GM19467 (cell line): ENCODE measurements at regions not wholly inside any gene's neighbourhood (a gene's known extent, or its start where the extent isn't known, plus 50 kb on each side); places are given as distances from the start of the nearest gene placed in this dataset.

Experiments used
- ATAC-seq: cut with Tn5 transposase; IDR thresholded peaks from one replicate; pipeline ENCODE4 v1.9.1; 2021; ENCODE audit warnings: mild to moderate bottlenecking, moderate library complexity; ENCODE audit not compliant: unreplicated experiment

DNA sequence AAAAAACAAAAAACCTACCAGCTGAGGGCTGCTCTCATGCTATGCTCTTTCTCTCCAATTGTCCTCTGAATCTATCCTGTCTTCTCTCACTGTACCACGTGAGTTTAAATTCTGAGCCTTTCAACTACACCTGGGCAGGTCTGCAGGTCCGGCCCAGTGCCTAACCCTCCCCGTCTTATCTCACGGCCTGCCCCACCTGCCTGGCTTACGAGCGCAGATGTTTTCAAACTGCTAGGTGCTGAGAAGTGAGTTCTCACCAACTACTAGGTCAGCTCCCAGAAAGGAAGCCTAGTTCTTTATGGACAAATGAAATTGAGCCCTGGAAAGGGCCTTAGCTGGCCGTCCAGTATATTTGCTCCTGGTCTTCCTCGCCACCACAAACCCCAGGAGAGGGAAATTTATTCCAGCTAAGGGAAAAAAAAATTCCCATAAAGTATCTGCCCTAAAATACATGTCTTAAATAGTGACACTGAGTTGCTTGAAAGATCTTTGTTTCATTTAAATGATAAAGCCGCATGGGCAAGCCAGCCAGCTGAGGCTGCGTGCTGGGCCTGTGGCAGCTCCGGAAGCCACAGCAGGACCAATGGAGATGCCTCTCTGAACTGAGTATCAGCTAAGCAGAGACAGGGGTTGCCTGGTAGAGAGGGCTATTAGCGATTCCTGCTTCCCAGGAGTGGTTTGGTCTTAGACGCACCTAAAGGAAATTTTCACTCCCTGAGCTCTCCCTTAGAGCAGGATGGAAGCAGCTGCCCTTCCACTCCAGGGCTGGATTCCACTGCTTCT, 92.5 kb upstream of the NCK2 start:
- ATAC-seq, result no peak

DNA sequence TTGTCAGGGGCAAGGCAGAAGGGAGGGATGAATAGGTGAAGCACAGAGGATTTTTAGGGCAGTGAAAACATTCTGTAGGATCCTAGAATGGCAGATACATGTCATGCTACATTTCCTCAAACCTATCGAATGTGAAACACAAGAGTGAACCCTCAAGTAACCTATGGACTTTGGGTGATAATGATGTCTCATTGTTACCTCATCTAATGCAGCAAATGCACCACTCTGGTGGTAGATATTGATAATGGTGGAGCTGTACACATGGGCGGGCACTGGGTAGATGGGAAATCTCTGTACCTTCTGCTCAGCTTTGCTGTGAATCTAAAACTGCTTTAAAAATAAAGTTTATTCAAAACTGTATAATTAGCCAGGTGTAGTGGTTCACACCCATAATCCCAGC, 95.2 kb upstream of the NCK2 start:
- no peak for ATAC-seq

DNA sequence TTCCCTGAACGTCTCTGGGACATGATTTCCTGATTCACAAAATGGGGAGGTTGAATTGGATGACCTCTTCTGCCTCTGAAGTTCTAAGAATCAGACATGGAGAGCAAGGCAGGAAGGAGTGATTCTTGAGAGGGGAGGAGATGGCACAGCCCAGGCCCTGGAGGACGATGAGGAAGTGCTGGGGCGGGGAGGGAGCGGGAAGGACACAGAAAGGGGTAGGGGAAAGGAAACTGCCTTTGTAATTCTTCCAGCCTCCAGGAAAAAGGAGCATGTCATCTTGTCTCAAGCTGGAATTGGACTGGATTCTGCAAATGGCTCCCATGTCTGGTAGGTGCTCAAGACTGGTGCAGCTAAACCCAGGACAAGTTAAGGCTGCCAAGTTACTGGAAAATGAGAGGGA, 97.0 kb upstream of the NCK2 start:
- no peak for ATAC-seq

GRCh38 chr2:105646774-105647076, 98.0 kb upstream of the NCK2 start:
- no peak for ATAC-seq

DNA sequence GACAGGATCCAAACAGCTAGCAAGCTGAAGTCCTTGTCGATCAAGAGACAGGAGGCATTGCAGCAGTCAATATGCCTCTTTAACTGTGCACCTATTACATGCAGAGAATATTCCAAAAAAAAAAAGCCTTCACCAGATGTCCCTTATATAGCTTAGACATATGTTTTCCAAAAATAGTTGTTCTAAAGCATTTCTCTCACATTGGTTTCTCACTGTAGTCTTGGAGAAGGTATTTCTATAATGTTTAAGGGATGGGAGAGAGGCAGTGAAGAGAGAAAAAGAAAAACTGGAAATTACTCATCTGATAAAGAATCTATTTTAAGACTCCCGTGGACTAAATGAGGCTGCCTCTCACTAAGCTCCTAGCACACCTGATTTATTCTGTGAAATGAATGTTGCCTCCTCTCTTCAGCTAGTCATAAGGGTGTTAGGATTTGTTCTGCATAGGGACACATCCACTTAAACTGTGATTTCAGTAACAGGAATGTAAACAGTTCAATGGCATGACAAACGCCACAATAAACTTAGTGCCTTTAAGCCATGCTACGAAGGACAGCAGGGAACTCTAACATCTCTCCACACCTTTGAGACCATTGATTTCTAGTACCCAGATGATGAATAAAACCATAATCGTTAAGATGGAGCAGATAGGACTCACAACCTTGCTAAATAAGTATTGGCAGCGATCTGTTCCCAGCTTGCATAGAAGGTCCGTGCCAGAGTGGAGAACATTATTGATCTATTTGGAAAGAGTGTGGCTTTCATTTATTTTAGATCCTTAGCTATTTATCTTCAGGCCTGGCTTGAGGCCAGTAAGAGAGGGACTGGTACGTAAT, 98.6 kb upstream of the NCK2 start:
- no peak for ATAC-seq

DNA sequence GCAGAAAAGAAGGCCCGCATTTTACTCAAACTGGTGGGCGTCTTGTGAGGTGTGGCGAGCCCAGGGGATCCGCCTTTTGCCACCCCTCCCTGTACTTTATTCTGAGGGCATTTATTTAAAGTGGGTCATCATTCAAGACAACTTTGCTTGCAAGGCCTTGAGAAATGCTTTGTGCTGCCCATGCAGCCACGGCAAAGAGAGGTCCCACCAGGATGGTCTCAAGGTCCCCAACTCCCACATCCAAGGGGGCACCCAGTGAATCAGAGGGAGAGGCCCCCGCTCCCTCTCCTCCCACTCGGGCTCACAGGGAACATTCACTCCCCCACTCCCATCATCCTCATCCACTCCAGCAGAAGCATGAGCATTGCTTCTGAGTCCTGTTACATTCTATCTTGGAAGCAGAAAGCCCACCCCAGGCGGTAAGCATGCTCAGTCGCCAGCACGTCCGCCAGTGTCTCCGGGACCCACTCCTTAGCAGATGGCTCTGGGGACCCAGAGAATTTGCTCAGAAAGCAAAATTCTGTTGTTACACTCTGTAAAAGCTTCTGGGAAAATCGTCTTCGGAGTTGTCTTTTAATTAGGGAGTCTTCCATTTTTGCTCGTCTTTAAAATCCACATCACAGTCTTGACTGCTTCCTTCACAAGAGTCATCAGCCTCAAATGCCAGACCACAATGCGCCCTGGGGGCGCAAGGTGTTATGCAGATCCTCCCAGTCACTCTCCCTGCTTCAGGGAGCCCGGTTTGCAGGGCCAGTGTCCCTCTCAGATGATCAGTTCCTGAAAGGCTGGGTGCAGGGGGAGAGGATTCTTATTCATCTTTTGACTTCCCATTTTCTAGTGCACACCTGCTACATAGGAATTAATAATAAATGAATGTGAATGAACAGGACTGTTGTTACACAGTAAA, 99.4 kb upstream of the NCK2 start:
- ATAC-seq, result no peak

DNA sequence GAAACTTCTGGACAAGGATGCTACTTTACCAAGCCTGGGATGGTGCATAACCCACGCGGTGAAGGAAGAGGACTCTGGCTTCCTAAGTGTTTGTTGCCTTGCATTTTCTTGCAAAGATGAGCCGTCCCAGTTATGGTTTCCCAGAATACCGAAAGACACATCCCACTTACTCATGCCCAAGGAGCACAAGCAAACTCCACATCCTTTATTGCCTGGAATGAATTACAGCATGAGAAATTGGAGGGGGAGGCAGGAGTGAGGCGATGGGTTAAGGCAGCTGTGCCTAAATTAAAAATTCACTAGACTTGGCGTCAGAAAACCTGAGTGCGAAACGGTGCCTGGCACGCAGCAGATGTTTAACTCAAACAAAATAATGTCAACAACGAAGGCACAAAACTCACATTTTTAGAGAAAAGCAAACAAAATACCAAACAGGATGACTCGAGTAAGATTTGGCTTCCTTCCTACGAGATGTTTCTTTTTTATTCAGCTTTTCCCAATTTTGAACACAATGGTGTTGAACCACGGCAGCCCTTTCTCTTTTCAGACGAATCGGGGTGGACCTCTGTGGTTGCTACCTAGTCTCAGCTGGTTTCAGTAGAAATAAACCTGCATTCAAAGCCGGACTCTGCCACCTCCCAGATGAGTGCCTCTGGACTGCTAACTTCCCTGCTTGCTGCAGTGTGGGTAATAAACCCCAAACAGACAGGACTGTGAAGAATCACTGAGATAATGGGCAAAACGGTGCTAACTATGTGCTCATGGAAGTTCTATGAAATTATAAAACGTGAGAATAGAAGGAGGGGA, 100.3 kb upstream of the NCK2 start:
- no peak for ATAC-seq

- ATAC-seq, result no peak
Measured at GRCh38 chr2:105643405-105644173, 101.1 kb upstream of the NCK2 start.

DNA sequence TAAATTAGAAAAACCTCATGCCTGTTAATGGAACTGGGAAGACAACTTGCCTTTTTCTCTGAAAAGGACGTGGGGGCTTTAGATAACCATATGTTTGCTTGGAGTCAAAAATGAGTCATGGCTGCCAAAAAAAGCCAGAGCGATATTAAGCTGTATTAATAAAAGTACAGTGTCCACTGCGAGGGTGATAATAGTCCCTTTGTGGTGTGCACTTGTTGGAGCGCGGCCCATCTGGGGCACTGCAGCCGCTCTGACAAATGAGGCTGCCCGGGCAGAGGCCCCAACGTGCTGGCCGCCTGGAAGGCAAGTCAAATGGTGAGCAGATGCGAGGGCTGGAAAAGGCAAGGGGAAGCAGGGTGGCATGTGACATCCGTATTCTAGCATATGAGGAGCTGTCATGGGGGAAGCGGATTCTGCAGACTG, 103.3 kb upstream of the NCK2 start:
- ATAC-seq, result no peak

GRCh38 chr2:105640246-105640645, 104.5 kb upstream of the NCK2 start:
- ATAC-seq, result no peak

GRCh38 chr2:105636109-105636740, 108.5 kb upstream of the NCK2 start:
- ATAC-seq, result no peak

DNA sequence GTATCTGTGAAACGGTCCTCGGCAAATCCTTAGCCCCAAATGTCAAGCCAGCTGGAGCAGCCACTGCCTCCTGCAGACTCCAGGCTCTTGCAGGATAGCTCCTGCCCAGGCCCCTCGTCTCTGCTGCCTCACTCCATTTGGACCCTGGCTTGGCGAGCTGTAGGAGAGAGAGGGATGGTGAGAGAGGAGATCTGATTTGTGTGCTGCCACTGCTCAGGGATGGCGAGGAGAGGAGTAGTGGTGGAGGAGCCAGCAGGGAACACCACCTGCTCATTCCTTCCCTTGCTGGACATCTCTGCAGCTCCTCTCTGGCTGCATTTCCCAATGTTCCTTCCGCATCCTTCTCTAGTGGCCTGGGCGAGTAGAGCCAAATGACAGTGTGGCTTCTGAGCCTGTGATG, 109.1 kb upstream of the NCK2 start:
- no peak for ATAC-seq

DNA sequence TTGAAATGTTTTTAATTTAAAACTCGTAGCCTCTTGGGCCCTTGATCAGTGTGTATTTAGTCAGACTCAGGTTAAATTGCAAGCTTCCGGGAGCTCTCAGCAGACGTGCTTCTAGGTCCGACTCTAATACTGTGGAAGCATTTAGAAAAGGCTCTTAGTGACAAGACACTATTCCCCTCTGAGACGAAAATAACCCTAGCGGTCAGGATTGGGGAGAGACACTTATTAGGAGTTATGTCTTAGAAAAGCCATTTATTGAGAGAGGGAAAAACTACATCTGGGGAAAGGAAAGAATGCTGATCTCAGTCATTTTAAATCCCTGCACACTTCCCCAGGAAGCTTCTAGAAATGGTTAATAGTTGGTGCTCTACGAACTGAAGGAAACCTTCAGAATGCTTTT, 110.5 kb upstream of the NCK2 start:
- no peak for ATAC-seq

- no peak for ATAC-seq
Measured at GRCh38 chr2:105631922-105632321, 112.8 kb upstream of the NCK2 start.

DNA sequence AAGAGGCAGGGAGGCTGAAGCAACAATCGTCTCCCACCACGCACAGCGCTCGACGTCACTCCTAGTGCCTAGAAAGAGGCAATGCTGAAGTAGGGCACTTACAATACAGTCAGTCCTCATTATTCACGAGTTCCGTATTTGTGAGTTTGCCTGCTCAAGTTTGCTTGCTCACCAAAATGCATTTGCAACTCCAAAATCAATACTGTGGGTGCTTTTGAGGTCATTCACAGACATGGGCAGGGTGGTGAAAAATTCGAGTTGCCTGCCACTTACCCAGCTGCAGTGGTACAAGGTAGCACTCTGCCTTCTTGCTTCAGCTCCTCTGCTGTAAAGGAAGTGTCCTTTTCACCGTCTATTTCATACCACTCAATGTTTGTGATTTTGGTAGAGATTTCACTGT, 113.7 kb upstream of the NCK2 start:
- no peak for ATAC-seq

GRCh38 chr2:105629634-105630033, 115.1 kb upstream of the NCK2 start:
- no peak for ATAC-seq

GRCh38 chr2:105627534-105627933, 117.2 kb upstream of the NCK2 start:
- no peak for ATAC-seq

GRCh38 chr2:105626966-105627340, 117.8 kb upstream of the NCK2 start:
- no peak for ATAC-seq

GRCh38 chr2:105626212-105626965, 118.3 kb upstream of the NCK2 start:
- ATAC-seq, result no peak
